H9 (cell line): ENCODE measurements at regions not wholly inside any gene's neighbourhood (a gene's known extent, or its start where the extent isn't known, plus 50 kb on each side); places are given as distances from the start of the nearest gene placed in this dataset.

Source experiments
- DNase-seq: peaks from one replicate; pipeline ENCODE4 v3.0.0-alpha.2; 2017
- H2AFZ ChIP-seq: one replicate; pipeline ENCODE4 v1.6.1; 2013; ENCODE audit warnings: mild to moderate bottlenecking, low read length, control low read depth, moderate library complexity
- H2AK5ac ChIP-seq: 2 replicates; pipeline ENCODE4 v1.6.1; 2013; ENCODE audit warnings: low read length, control low read depth, mixed read lengths; ENCODE audit not compliant: insufficient read length
- H2BK120ac ChIP-seq: one replicate; pipeline ENCODE4 v1.6.1; 2013; ENCODE audit warnings: low read depth, mild to moderate bottlenecking, low read length, control low read depth, inconsistent platforms; ENCODE audit not compliant: poor library complexity, severe bottlenecking
- H2BK12ac ChIP-seq: 2 replicates; pipeline ENCODE4 v1.6.1; 2013; ENCODE audit warnings: low read length, control low read depth, mixed read lengths, low read depth; ENCODE audit not compliant: insufficient read length
- H2BK15ac ChIP-seq: 2 replicates; pipeline ENCODE4 v1.6.1; 2013; ENCODE audit warnings: low read depth, low read length, control low read depth
- H2BK20ac ChIP-seq: one replicate; pipeline ENCODE4 v1.6.1; 2013; ENCODE audit warnings: low read depth, mild to moderate bottlenecking, low read length, control low read depth, inconsistent platforms; ENCODE audit not compliant: poor library complexity, severe bottlenecking
- H2BK5ac ChIP-seq: 2 replicates; pipeline ENCODE4 v1.6.1; 2013; ENCODE audit warnings: low read length, control low read depth, mixed read lengths; ENCODE audit not compliant: insufficient read length
- H3K14ac ChIP-seq: 2 replicates; pipeline ENCODE4 v1.6.1; 2013; ENCODE audit warnings: low read length, control low read depth; ENCODE audit not compliant: insufficient read depth
- H3K18ac ChIP-seq: 2 replicates; pipeline ENCODE4 v1.6.1; 2013; ENCODE audit warnings: low read depth, mild to moderate bottlenecking, mixed read lengths, low read length, control low read depth; ENCODE audit not compliant: insufficient read length
- H3K23ac ChIP-seq: 2 replicates; pipeline ENCODE4 v1.6.1; 2013; ENCODE audit warnings: low read length, control low read depth, mixed read lengths, low read depth; ENCODE audit not compliant: insufficient read length
- H3K23me2 ChIP-seq: 2 replicates; pipeline ENCODE4 v1.6.1; 2013; ENCODE audit warnings: low read depth, mild to moderate bottlenecking, mixed read lengths, low read length, control low read depth; ENCODE audit not compliant: insufficient read length, poor library complexity, severe bottlenecking
- H3K27ac ChIP-seq: 2 replicates; pipeline ENCODE4 v1.5.1; 2013; ENCODE audit warnings: low read length, control low read depth, mixed read lengths, low read depth; ENCODE audit not compliant: insufficient read length
- H3K27me3 ChIP-seq: 2 replicates; pipeline ENCODE4 v1.6.1; 2013; ENCODE audit warnings: low read length, control low read depth, inconsistent platforms; ENCODE audit not compliant: insufficient read depth
- H3K4ac ChIP-seq: 2 replicates; pipeline ENCODE4 v1.6.1; 2013; ENCODE audit warnings: low read depth, mild to moderate bottlenecking, control low read depth, inconsistent platforms, low read length, moderate library complexity
- H3K4me1 ChIP-seq: 2 replicates; pipeline ENCODE4 v1.6.1; 2013; ENCODE audit warnings: low read length, control low read depth, inconsistent platforms; ENCODE audit not compliant: insufficient read depth
- H3K4me2 ChIP-seq: 2 replicates; pipeline ENCODE4 v1.6.1; 2013; ENCODE audit warnings: low read length, control low read depth, mixed read lengths; ENCODE audit not compliant: insufficient read length, insufficient read depth
- H3K56ac ChIP-seq: 2 replicates; pipeline ENCODE4 v1.6.1; 2013; ENCODE audit warnings: low read depth, mild to moderate bottlenecking, mixed read lengths, low read length, control low read depth; ENCODE audit not compliant: insufficient read length
- H3K79me1 ChIP-seq: 2 replicates; pipeline ENCODE4 v1.6.1; 2013; ENCODE audit warnings: low read depth, mild to moderate bottlenecking, moderate library complexity, low read length, control low read depth, inconsistent platforms; ENCODE audit not compliant: insufficient read depth, poor library complexity, severe bottlenecking
- H3K79me2 ChIP-seq: 2 replicates; pipeline ENCODE4 v1.6.1; 2013; ENCODE audit warnings: low read length, control low read depth, inconsistent platforms; ENCODE audit not compliant: insufficient read depth
- H3K9ac ChIP-seq: 2 replicates; pipeline ENCODE4 v1.6.1; 2013; ENCODE audit warnings: low read length, control low read depth, mixed read lengths; ENCODE audit not compliant: insufficient read length; ENCODE audit errors: extremely low read depth
- H3K9me3 ChIP-seq: one replicate; pipeline ENCODE4 v1.6.1; 2013; ENCODE audit warnings: low read depth, low read length, inconsistent platforms; ENCODE audit not compliant: control insufficient read depth
- H3T11ph ChIP-seq: one replicate; pipeline ENCODE4 v1.6.1; 2013; ENCODE audit warnings: mild to moderate bottlenecking, low read length, control low read depth, inconsistent platforms
- H4K20me1 ChIP-seq: one replicate; pipeline ENCODE4 v1.6.1; 2013; ENCODE audit not compliant: control insufficient read depth, insufficient read length, insufficient read depth
- H4K5ac ChIP-seq: 2 replicates; pipeline ENCODE4 v1.6.1; 2013; ENCODE audit warnings: low read depth, mild to moderate bottlenecking, mixed read lengths, low read length, control low read depth; ENCODE audit not compliant: insufficient read length
- H4K8ac ChIP-seq: replicated peaks from 2 replicates; pipeline ENCODE4 v1.6.1; 2013; ENCODE audit warnings: low read length, control low read depth, mixed read lengths, low read depth; ENCODE audit not compliant: insufficient read length
- H4K91ac ChIP-seq: 2 replicates; pipeline ENCODE4 v1.6.1; 2013; ENCODE audit warnings: low read depth, mild to moderate bottlenecking, moderate library complexity, mixed read lengths, low read length, control low read depth; ENCODE audit not compliant: insufficient read length
- H3K27ac Mint-ChIP-seq, 3 experiments: 2 replicates in 2 of 3; 3 replicates in 1 of 3; pipeline ENCODE4 v1.8.0; 2020 to 2021; ENCODE audit warnings: mixed read lengths in 3 of 3, mild to moderate bottlenecking in 1 of 3, moderate library complexity in 1 of 3
- H3K27me3 Mint-ChIP-seq: 2 replicates; pipeline ENCODE4 v1.8.0; 2021; ENCODE audit warnings: low read depth, mild to moderate bottlenecking, moderate library complexity, mixed read lengths
- H3K36me3 Mint-ChIP-seq, 3 experiments: 2 replicates in 2 of 3; 3 replicates in 1 of 3; pipeline ENCODE4 v1.8.0; 2020 to 2021; ENCODE audit warnings: low read depth in 3 of 3, mixed read lengths in 3 of 3; ENCODE audit not compliant: insufficient read depth in 1 of 3
- H3K4me1 Mint-ChIP-seq, 2 experiments: 2 replicates each; pipeline ENCODE4 v1.8.0; 2020; ENCODE audit warnings: mixed read lengths in 2 of 2
- H3K4me3 Mint-ChIP-seq, 2 experiments: 2 replicates in 1 of 2; 3 replicates in 1 of 2; pipeline ENCODE4 v1.8.0; 2020 to 2021; ENCODE audit warnings: mild to moderate bottlenecking in 2 of 2, mixed read lengths in 2 of 2, moderate library complexity in 1 of 2
- H3K9me3 Mint-ChIP-seq, 2 experiments: 2 replicates in 1 of 2; 3 replicates in 1 of 2; pipeline ENCODE4 v1.8.0; 2020; ENCODE audit warnings: mild to moderate bottlenecking in 2 of 2, mixed read lengths in 2 of 2, moderate library complexity in 1 of 2
- CTCF ChIP-seq: fragments of 200-600 bp; sonication (generic); conservative IDR thresholded peaks from 3 replicates; pipeline ENCODE4 v1.8.0; 2021; ENCODE audit warnings: antibody characterized with exemption, mild to moderate bottlenecking
- WGBS: extraction: QIAGEN DNeasy Blood & Tissue Kit; methylation state at CpG from one replicate; pipeline ENCODE4 v1.1.7; 2013; ENCODE audit warnings: missing lambda C conversion rate, low lambda C conversion rate, mixed read lengths; ENCODE audit not compliant: insufficient read length; ENCODE audit errors: extremely low coverage; 5-methylcytosine and 5-hydroxymethylcytosine counted together

GRCh38 chr2:100702438-100703109 lies 117.4 kb upstream of the NPAS2 start:
- H3K23me2 ChIP-seq: peaks cover 2% of the 10 kb centered on the region
- no peak for TF ChIP-seq CTCF
- H4K91ac ChIP-seq: no peak overlapping the region
- no peaks in the 10 kb centered on the region for H3K79me1 ChIP-seq
- no peaks in the 10 kb centered on the region for H3K9me3 ChIP-seq
- H2BK120ac ChIP-seq: no peak overlapping the region
- no peak overlapping the region for H4K8ac ChIP-seq
- H2AFZ ChIP-seq: no peak overlapping the region
- no peak overlapping the region for H3T11ph ChIP-seq
- H3K14ac ChIP-seq: no peak overlapping the region
- Mint-ChIP-seq H3K36me3 (peaks cover 0 to 2% (median 2%) of the 10 kb centered on the region in 3 experiments; a peak in 1 of 7 replicates), H3K9me3 (peaks cover 6 to 7% of the 10 kb centered on the region in 2 experiments; a peak in 3 of 5 replicates), H3K4me3 (no peak overlapping the region), H3K4me1 (peaks cover 17 to 22% of the 10 kb centered on the region in 2 experiments), H3K27ac (no peak overlapping the region), H3K27me3 (peaks cover 5% of the 10 kb centered on the region)
- H3K56ac ChIP-seq: no peak overlapping the region
- no peaks in the 10 kb centered on the region for H3K79me2 ChIP-seq
- no peak overlapping the region for H3K23ac ChIP-seq
- no peak overlapping the region for H3K4me2 ChIP-seq
- no peak overlapping the region for H2BK5ac ChIP-seq
- H2AK5ac ChIP-seq: no peak overlapping the region
- H3K4me1 ChIP-seq: no peaks in the 10 kb centered on the region; the same call in 1 of the 2 replicates
- no peak overlapping the region for H2BK12ac ChIP-seq
- no peak overlapping the region for H3K27ac ChIP-seq
- no peaks in the 10 kb centered on the region for H3K27me3 ChIP-seq
- H2BK15ac ChIP-seq: no peak overlapping the region
- H3K18ac ChIP-seq: no peak overlapping the region
- no peak overlapping the region for H4K5ac ChIP-seq
- no peaks in the 10 kb centered on the region for H4K20me1 ChIP-seq
- no peak for DNase-seq
- no peak overlapping the region for H2BK20ac ChIP-seq
- H3K9ac ChIP-seq: no peak overlapping the region
- H3K4ac ChIP-seq: no peak overlapping the region
- no CpG with 5 or more reads among the region's 5 CpGs for WGBS
